ENCODE measurements at regions not wholly inside any gene's neighbourhood (a gene's known extent, or its start where the extent isn't known, plus 50 kb on each side); places are given as distances from the start of the nearest gene placed in this dataset.

- no peak overlapping the region for H3K4me3 ChIP-seq (ENCODE audit: low read length)
- no peak for TF ChIP-seq CTCF (conservative IDR thresholded peaks at IDR 0.05; ENCODE audit: low read depth, low read length)
- DNase-seq (ENCODE audit: low read depth) = no peak
Observed at GRCh38 chr7:81598951-81599350, 170.9 kb downstream of the HGF start.

GRCh38 chr7:81594767-81595166 lies 175.1 kb downstream of the HGF start:
- DNase-seq (ENCODE audit: low read depth) = peak; percentile 43
- no peak overlapping the region for H3K4me3 ChIP-seq (ENCODE audit: low read length)
- no peak for TF ChIP-seq CTCF (conservative IDR thresholded peaks at IDR 0.05; ENCODE audit: low read depth, low read length)

- no peak for DNase-seq (ENCODE audit: low read depth)
- no peak overlapping the region for H3K4me3 ChIP-seq (ENCODE audit: low read length)
- TF ChIP-seq CTCF (conservative IDR thresholded peaks at IDR 0.05; ENCODE audit: low read depth, low read length) = no peak
Observed at GRCh38 chr7:81590131-81590530, 179.7 kb downstream of the HGF start.

- no peak for DNase-seq (ENCODE audit: low read depth)
Observed at GRCh38 chr7:81584667-81585066, 185.2 kb downstream of the HGF start.

GRCh38 chr7:81583882-81584533 lies 185.8 kb downstream of the HGF start:
- DNase-seq (ENCODE audit: low read depth) = no peak
- TF ChIP-seq CTCF (conservative IDR thresholded peaks at IDR 0.05; ENCODE audit: low read depth, low read length) = no peak
- no peak overlapping the region for H3K4me3 ChIP-seq (ENCODE audit: low read length)

More at GRCh38 chr7:81584667-81585066, 185.2 kb downstream of the HGF start:
- no peak for TF ChIP-seq CTCF (conservative IDR thresholded peaks at IDR 0.05; ENCODE audit: low read depth, low read length)
- no peak overlapping the region for H3K4me3 ChIP-seq (ENCODE audit: low read length)

- DNase-seq (ENCODE audit: low read depth) = no peak
- no peak overlapping the region for H3K4me3 ChIP-seq (ENCODE audit: low read length)
- TF ChIP-seq CTCF (conservative IDR thresholded peaks at IDR 0.05; ENCODE audit: low read depth, low read length) = no peak
Observed at GRCh38 chr7:81583090-81583489, 186.8 kb downstream of the HGF start.

GRCh38 chr7:81577642-81578340 lies 192.1 kb downstream of the HGF start:
- no peak for DNase-seq (ENCODE audit: low read depth)

More at GRCh38 chr7:81577642-81578340, 192.1 kb downstream of the HGF start:
- no peak overlapping the region for H3K4me3 ChIP-seq (ENCODE audit: low read length)
- TF ChIP-seq CTCF (conservative IDR thresholded peaks at IDR 0.05; ENCODE audit: low read depth, low read length) = no peak

Measured in retinal pigment epithelial cell (primary cell).